Activated CD4-positive, alpha-beta T cell treated with anti-CD3 and anti-CD28 coated beads, Interleukin-10, Interleukin-2, amounts not matched to agents 100 ng/mL and 50 ng/mL, durations not matched to agents 16 hours and 8 hours (primary cell): ENCODE measurements at regions not wholly inside any gene's neighbourhood (a gene's known extent, or its start where the extent isn't known, plus 50 kb on each side); places are given as distances from the start of the nearest gene placed in this dataset.

Experiments used
- DNase-seq: peaks from one replicate; pipeline ENCODE4 v3.0.0-alpha.2; 2020

DNA sequence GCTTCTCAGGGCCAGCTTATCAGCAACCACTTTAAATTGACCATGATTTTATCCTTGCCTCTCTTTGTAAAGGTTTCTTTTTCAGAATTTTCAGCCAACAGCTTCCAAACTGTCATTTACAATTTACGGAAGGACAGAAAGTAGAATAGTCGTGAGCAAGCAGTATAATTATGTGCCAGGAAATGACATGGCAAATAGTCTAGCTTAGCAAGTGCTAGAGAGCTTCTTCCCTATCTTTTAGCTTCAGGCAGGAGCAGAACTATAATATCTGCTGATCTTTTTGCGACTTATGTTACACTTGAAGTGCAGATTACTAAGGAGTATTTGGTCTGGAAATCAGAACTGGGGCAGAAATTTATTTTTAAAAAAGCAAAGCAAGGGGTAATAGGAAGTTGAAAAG lies 123.0 kb upstream of the AP1S2 start:
- DNase-seq: no peak

DNA sequence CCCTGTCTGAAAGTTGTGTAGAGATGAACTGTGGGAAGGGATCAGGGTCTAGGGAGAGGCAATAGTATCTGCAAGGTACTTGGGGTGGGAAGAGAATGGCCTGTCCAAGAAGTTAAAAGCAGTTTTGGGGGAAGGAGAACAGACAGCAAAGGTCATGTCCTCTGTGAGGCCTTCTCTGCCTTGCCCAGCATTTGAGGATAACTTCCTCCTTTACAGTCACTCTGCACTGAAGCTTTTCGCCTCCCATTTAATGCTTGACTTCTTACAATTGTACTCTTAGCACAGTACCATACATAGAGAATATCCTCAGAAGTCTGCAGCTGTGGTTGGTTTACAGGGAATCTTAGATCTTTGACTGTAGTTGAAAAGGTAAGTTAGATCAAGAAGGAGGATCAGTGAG lies 121.8 kb upstream of the AP1S2 start:
- no peak for DNase-seq

- DNase-seq: no peak
Observed at GRCh38 chrX:15973946-15974345, 119.3 kb upstream of the AP1S2 start.

DNA sequence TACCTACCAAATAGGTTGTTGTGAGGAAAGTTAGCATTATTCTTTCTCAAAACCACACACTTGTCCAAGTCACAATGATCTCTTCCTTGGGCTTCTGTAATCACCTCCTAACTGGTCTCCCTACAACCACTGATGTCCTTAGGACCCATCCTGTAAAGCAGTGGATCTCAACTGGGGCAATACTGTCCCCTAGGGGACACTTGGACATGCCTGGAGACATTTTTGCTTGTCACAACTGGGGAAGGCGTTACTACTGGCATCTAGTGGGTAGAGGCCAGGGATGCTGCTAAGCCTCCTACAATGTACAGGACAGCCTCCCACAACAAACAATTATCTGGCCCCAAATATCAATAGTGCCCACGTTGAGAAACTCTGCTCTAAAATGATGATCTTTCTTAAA lies 118.7 kb upstream of the AP1S2 start:
- peak; percentile 32 for DNase-seq

DNA sequence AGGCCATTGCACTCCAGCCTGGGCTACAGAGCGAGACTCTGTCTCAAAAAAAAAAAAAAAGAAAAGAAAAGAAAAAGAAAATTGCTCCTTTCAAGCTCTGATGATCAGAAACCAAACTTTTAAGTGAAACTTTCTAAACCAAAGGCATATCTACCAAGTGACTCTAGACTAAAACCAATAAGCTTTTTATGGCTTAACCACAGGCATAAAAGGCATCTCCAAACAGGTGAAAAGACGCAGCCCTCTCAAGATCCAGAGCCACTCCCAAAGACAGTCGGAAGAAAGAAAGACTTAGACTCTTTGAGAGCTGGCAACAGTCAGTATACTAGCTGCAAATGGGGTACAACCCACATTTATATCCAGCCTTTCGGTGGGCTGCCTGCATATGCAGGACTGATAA lies 117.1 kb upstream of the AP1S2 start:
- DNase-seq: no peak

GRCh38 chrX:15963858-15964257 lies 109.2 kb upstream of the AP1S2 start:
- no peak for DNase-seq

- no peak for DNase-seq
Observed at GRCh38 chrX:15960237-15960636, 105.6 kb upstream of the AP1S2 start.

- DNase-seq: no peak
Observed at GRCh38 chrX:15956681-15957080, 102.1 kb upstream of the AP1S2 start.

DNA sequence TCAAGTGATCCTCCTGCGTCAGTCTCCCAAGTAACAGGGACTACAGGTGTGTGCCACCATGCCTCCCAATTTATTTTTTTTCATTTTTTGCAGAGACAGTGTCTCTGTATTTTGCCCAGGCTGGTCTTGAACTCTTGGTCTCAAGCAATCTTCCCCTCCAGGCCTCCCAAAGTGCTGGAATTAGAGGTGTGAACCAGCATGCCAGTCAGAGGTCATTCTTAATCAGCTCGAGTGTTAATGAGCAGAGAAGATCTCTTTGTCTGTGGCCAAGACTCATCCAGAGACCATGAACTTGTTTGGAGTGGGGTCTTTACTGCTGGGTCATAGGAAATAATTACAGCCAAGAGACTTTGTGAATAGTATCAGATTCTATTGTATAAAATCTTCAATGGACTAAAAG lies 99.2 kb upstream of the AP1S2 start:
- no peak for DNase-seq

DNA sequence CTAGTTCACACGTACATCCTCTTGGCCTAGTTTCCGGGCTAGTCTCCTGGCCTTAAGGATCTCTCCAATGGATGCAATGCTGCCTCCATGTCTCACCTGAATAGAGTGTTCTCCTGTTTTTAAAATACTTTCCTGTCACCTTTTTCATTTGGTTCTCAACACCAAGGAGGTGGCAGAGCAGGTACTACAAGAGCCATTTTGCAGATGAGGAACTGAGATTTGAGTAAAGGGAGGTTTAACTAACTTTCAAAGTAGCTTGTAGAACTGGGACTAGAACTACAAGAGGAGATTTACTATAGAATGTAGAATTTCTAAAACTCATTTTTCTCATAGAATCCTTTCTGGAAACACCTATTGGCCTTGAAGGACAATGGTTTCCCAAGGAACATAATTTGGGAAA lies 97.6 kb upstream of the AP1S2 start:
- no peak for DNase-seq

DNA sequence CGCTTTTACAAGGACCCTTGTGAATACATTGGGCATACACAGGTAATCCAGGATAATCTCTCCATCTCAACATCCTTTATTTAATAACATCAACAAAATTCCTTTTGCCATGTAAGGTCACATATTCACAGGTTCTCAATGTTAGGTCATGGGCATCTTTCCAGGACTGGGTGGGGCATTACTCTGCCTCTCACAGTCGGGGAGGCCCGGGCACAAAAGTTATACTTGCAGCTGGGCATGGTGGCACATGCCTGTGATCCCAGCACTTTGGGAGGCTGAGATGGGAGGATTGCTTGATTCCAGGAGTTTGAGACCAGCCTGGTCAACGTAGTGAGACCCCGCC lies 93.7 kb upstream of the AP1S2 start:
- DNase-seq: no peak

DNA sequence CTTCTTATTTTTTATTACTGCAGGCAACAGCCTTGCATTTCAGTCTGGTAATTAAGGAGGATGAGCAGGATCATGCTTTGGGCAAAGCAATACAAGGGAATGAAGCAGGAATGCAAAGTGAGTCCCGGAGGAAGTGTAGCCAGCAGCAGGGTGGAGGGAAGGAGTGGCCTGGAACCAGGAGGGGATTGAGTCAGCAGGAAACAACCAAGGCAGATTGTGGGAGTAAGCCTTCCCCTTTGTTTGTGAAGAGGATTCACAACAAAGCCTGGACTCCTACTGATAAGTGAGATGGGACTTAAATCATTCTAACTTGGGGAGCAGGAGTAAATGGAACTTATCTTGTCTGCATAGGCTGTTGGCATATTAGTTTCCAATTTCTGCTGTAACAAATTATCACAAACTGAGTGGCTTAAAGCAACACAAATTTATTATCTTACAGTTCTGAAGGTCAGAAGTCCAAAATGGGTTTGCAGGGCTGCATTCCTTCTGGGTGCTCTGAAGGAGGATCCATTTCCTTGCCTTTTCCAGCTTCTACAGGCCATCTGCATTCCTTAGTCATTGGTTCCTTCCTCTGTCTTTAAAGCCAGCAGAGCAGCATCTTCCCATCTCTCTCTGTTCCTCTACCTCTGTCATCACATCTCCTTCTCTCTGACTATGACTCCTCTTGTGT lies 93.2 kb upstream of the AP1S2 start:
- DNase-seq: no peak

DNA sequence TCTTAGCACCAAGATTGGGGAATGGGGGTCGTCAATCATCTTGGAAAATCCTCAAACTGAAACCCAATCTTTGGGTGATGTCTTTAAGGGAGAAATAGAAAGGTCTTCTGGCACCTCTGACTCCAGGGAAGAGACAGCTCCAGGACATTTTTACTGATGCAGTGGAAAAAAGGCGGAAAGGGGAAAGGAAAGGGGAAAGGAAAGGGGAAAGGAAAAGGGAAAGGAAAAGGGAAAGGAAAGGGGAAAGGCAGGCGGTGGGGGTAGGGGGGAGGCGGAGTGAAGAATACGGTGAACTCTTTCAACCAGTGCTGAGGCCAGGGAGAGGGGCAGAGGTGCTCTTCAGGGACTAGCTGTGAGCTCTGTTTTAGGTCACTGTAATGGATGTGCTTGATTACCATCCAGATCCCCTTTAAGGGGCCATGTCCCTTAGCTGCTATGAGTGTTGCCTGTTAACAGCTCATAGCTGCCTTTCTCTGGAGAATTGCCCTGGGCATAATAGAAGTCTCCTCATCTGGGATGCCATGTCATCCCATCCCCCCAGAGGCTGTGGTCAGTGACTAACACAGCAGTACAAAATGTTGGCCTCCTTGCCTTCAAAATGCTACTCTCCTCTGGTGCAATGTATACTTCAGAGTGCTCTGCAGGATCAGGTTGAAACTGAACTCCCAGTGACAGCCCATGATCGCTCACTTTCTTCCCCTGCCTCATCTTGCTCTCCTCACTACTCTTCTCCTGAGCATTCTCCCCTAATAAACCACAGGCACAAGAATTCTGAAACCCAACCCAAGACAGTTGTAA lies 92.4 kb upstream of the AP1S2 start:
- peak; percentile 22 for DNase-seq

DNA sequence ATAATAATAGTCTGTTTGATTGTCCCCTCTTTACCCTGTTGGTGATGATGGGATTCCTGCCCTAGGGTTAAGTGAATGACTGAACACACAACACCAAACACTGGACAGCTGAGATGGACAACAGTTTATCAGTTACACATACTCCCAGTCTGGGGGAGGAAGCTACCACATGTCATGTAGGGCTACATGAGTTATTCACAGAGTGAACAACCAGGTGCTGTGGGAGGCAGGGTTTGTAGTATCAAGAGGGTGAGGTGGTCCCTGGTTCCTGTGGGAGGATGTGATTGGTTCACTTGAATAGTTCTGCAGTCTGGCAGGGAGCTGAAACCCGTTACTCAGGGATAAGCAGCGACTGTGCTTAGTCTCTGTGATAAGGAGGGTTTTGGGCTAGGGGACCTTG lies 88.8 kb upstream of the AP1S2 start:
- DNase-seq: no peak

GRCh38 chrX:15942307-15942706 lies 87.7 kb upstream of the AP1S2 start:
- no peak for DNase-seq

DNA sequence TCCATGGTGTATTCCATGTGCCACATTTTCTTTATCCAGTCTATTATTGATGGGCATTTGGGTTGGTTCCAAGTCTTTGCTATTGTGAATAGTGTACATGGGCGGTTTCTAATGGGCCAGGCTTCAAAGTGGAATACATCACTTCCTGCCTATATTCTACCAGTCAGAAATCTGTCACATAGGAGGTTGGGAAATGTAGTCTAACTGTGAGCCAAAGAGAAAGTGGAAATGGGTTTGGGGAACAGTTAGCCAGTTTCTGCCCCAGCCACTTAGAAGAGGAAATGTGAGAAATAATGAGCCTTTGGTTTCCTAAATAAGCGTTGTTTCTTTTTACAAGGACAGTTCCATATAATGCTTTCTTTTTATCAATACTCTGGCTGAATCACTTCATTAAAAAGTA lies 85.1 kb upstream of the AP1S2 start:
- DNase-seq: no peak

GRCh38 chrX:15938072-15938471 lies 83.5 kb upstream of the AP1S2 start:
- DNase-seq: no peak

DNA sequence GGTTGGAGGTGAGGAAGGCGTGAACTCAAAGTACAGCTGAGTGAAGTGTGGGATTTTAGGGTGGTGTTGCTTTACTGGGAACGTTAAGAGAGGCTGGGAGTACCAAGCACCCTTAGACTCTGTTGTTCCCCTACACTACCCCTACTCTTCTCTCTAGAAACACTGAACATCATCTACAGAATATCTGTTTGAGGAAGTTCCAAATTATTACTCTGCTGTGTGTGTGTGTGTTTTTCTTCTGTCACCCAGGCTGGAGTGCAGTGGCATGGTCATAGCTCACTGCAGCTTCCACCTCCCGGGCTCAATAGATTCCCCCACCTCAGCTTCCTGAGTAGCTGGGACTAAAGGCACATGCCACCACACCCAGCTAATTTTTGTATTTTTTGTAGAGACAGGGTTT lies 76.7 kb upstream of the AP1S2 start:
- no peak for DNase-seq

DNA sequence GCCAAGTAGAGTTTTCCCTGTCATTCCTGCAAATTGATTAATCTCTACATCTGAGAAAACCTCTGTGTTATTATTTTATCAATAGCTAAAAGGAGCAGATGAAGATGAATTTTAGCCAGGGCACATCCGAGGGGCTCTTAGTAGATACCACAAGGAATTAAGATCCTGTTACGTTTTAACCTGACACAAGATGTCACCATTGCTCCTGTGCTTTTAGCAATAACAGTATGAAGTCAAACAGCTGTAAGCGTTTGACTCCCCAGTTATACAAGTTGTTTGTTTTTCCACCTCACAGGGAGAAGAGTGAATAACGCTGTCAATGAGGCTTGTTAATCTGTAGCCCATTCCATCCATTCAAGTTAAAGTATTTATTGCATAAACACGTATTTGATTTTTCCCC lies 76.0 kb upstream of the AP1S2 start:
- DNase-seq: no peak

DNA sequence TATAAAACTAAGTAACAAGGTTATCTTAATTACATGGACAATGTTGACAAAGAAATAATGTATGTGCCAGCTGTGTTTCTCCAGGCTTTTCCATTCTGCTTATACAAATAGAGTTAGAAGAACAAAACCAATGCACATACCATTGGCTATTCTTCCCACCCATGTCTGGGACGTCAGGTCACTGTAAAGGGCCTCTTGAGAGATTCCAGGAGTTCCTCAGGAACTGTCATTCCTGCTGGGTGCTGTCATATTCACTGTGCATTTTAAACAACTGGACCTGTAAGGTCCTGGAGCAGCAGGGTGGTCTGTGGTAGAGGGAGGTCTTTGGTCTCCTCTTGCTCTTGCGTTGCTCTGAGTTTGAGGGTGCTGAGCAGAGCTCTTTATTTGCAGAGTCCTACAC lies 74.6 kb upstream of the AP1S2 start:
- no peak for DNase-seq

DNA sequence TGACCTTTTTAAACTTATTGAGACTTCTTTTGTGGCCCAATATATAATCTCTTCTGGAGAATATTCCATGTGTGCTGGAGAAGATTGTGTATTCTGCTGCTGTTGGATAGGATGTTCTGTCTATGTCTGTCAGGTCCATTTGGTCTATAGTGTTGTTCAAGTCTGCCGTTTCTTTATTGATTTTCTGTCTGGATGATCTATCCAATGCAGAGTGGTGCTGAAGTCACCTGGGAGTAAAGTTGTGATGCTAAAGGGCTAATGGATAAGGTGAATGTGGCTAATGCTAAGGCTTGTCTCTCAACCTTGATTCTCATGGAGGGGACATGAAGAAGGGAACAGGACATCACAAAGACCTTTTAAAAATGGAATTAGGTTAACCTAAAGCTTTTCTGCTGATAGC lies 72.0 kb upstream of the AP1S2 start:
- DNase-seq: no peak

DNA sequence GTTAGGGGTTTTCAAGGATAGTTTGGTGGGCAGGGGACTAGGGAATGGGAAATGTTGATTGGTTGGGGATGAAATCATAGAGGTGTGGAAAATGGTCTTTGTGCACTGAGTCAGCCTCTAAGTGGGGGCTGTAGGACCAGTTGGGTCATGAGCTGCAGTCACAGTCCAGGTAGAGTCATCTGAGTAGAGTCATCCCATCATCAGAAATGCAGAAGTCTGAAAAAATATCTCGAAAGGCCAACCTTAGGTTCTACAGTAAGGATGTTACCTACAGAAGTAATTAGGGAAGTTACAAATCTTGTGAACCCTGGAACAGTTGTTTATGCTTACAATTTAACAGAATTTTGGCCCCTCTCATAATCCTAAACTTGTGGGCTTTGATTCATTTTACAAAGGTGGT lies 63.4 kb upstream of the AP1S2 start:
- no peak for DNase-seq

- no peak for DNase-seq
Observed at GRCh38 chrX:15916704-15917084, 62.1 kb upstream of the AP1S2 start.

- no peak for DNase-seq
Observed at GRCh38 chrX:15915959-15916703, 61.5 kb upstream of the AP1S2 start.
